ENCODE measurements at regions not wholly inside any gene's neighbourhood (a gene's known extent, or its start where the extent isn't known, plus 50 kb on each side); places are given as distances from the start of the nearest gene placed in this dataset.
"Not testable (repeated sequence)": the region's sequence is repeated elsewhere in the genome, so short reads cannot be mapped to it uniquely, and the experiment has no call there.

GRCh38 chr5:143588121-143588520 lies 184.6 kb upstream of the NR3C1 start:
- H3K79me2 ChIP-seq (ENCODE audit: control insufficient read depth in 1 of 2, insufficient read depth in 2 of 2, low read length in 2 of 2); H3K9me3 ChIP-seq (ENCODE audit: insufficient read depth in 2 of 2, low read depth in 1 of 2, low read length in 1 of 2); H3K18ac ChIP-seq (ENCODE audit: extremely low read depth, low read length); H3K4me1 ChIP-seq (replicated peaks in 1 of 4; ENCODE audit: control insufficient read depth in 3 of 4, insufficient read depth in 4 of 4, low read length in 3 of 4); H3K4me3 ChIP-seq (ENCODE audit: extremely low read depth in 1 of 4, insufficient read depth in 2 of 4, low read depth in 3 of 4, low read length in 4 of 4); H4K8ac ChIP-seq (ENCODE audit: extremely low read depth, insufficient read depth, low read length); H4K20me1 ChIP-seq (replicated peaks in 1 of 2; ENCODE audit: control insufficient read depth in 1 of 2, insufficient read depth in 2 of 2, low read length in 2 of 2); H3K23ac ChIP-seq (ENCODE audit: insufficient read length); DNase-seq (ENCODE audit: low read depth in 1 of 2, low spot score in 2 of 2); H3K14ac ChIP-seq (ENCODE audit: insufficient read length); H3K36me3 ChIP-seq (ENCODE audit: control insufficient read depth in 2 of 4, insufficient read depth in 4 of 4, low read length in 3 of 4); H2BK20ac ChIP-seq (ENCODE audit: low read length); H3K4me2 ChIP-seq (ENCODE audit: insufficient read depth in 1 of 2, low read depth in 2 of 2, low read length in 2 of 2); H2AK5ac ChIP-seq (ENCODE audit: low read depth, low read length); H3K79me1 ChIP-seq (ENCODE audit: low read depth, low read length); H4K91ac ChIP-seq (replicated peaks; ENCODE audit: insufficient read length, low read length); POLR2A ChIA-PET (ENCODE audit: partially characterized antibody); H2BK5ac ChIP-seq (ENCODE audit: low read depth, low read length); H2BK12ac ChIP-seq (ENCODE audit: low read depth, low read length); H3K27me3 ChIP-seq (replicated peaks in 1 of 4; ENCODE audit: control insufficient read depth in 3 of 4, extremely low read depth in 1 of 4, insufficient read depth in 3 of 4, low read length in 3 of 4); H3K4ac ChIP-seq (replicated peaks; ENCODE audit: insufficient read length, low read depth, low read length); H2BK15ac ChIP-seq (ENCODE audit: low read length); H4K5ac ChIP-seq (ENCODE audit: insufficient read length, low read depth, low read length); FAIRE-seq; H2AFZ ChIP-seq (ENCODE audit: low read length); H3K9ac ChIP-seq (replicated peaks in 1 of 4; ENCODE audit: extremely low read depth in 1 of 4, low read depth in 3 of 4, low read length in 3 of 4); H3K23me2 ChIP-seq (ENCODE audit: low read depth, low read length); H3K56ac ChIP-seq (replicated peaks; ENCODE audit: insufficient read length, low read depth, low read length); H2BK120ac ChIP-seq (replicated peaks; ENCODE audit: low read depth, low read length); H3K27ac ChIP-seq (ENCODE audit: low read depth, low read length): not testable (repeated sequence)
- WGBS, 2 experiments (ENCODE audit: extremely low coverage in 1 of 2, insufficient coverage in 1 of 2, insufficient read length in 1 of 2, insufficient replicate concordance in 2 of 2, low coverage in 1 of 2, low lambda C conversion rate in 2 of 2, missing lambda C conversion rate in 1 of 2): 83% methylated on average over 3 of the region's 3 CpGs; no CpG with 5 or more reads in 1 of the 2 experiments
- CTCF ChIA-PET (ENCODE audit: partially characterized antibody): interaction anchor here (0.6 to 1.5 kb wide), 2 partner anchors 22 to 322 kb away, joined by 3 read pairs; no protein-coding TSS in a partner anchor
